T follicular helper cell (primary cell): ENCODE measurements at regions not wholly inside any gene's neighbourhood (a gene's known extent, or its start where the extent isn't known, plus 50 kb on each side); places are given as distances from the start of the nearest gene placed in this dataset.
"Not testable (repeated sequence)": the region's sequence is repeated elsewhere in the genome, so short reads cannot be mapped to it uniquely, and the experiment has no call there.

Experiments used
- DNase-seq: peaks from one replicate; pipeline ENCODE4 v3.0.0-alpha.2; 2020; ENCODE audit warnings: low read depth

DNA sequence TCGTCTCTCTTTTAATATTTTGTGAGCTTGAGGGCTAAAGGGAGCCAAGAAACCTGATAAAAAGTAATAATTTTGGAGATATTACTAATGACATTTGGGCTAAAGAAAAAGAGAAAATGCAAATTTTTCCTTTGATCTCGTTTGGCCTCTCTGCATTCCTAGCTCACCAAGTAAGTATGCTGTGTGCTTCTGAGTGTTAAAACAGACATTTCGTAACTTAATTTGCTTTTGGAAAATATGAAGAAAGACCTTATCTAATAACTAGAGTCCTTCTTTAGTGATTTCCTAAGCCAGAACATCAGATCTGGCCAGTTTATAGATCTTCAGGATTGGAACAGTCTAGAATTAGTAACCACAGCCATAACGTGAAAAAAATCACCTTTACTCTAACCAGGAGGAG lies 872.9 kb upstream of the SLC35B3 start:
- no peak for DNase-seq

GRCh38 chr6:9307786-9308185 lies 872.4 kb upstream of the SLC35B3 start:
- DNase-seq: no peak

GRCh38 chr6:9307187-9307586 lies 871.8 kb upstream of the SLC35B3 start:
- no peak for DNase-seq

DNA sequence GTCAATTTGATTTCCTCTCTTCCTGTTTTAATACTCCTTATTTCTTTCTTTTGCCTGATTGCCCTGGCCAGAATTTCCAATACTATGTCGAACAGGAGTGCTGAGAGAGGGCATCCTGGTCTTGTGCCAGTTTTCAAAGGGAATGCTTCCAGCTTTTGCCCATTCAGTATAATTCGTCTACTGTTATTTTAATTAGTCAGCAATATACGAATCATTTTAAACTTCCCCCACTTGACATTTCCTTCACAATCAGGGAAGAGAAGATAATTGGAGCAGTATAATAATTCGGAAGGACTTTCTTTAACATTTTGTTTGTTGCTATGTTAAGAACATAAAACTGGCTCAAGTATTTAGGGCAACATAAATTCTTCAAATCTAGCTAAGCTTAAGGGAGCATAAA lies 860.3 kb upstream of the SLC35B3 start:
- DNase-seq: no peak

DNA sequence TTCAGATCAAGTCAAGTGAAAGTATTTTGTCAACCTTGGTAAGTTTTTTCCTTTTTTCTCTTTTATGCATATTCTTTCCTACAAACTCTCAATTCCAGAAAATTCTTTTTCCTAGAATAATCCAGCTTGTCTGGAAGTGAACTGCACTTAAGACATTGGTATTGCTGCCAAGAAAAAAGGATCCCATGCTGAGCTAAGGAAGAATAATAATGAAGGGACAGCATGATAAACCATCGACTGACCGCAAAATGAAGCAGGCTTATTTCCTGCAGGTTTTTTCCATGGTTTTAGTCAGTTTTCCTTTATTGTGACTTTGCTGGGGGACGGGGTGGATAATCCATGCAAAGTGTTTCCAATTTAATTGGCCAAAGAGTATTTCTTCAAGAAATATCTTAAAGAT lies 857.6 kb upstream of the SLC35B3 start:
- no peak for DNase-seq

- not testable (repeated sequence) for DNase-seq
These were observed 855.0 kb upstream of the SLC35B3 start for GRCh38 chr6:9290342-9290741.

DNA sequence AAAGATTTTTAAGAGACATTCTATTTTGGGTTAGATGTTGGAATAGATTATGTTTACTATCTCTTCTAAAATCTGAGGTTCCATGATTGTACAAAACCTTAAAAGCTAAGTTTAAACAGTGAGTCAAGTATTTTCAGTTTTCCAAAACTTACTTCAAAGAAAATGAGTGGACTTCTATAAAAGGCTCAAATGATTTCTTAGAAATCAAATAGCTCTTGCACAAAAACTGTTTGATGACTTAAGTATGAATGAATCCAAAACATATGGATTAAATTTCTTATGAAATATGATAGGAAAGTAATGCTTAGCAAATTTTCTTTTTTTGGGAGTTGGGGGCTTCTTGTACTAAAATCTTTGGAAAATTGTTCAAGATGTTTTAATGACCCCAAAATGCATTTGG lies 837.3 kb upstream of the SLC35B3 start:
- no peak for DNase-seq

DNA sequence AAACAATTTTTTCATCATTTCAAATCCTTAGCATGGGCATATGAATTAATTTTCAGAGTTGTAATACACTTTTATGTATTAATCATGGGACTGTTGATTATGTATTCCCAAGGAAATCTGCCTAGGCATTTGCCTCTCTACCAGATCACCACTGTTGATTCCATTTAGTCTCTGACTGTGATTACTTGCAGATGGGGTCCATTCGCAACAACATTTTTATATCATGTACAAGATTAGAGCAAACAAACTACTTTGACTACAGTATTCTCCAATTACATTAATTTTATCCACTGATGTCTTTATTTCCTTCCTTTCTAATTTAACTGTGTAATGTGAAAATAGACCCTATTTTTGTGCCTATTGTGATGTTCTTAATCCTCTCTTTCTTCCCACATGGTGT lies 831.4 kb upstream of the SLC35B3 start:
- no peak for DNase-seq

DNA sequence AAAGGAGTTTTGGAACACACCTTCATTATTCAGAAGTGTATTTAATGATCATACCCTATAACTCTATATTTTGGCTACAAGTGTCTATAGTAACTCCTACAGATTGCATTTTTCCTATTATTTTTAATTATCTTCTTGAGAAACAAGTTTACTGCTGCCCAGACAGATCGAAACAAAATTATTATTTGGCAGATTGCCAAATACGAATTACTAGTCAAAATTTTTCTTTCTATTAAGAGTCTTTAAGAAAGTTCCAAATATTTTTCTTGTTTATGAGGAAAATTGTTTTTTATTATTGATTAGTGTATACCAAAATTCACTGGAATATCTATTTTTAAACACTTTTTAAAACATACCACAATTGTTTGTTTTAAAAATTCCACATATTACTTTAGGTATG lies 821.9 kb upstream of the SLC35B3 start:
- DNase-seq: no peak

DNA sequence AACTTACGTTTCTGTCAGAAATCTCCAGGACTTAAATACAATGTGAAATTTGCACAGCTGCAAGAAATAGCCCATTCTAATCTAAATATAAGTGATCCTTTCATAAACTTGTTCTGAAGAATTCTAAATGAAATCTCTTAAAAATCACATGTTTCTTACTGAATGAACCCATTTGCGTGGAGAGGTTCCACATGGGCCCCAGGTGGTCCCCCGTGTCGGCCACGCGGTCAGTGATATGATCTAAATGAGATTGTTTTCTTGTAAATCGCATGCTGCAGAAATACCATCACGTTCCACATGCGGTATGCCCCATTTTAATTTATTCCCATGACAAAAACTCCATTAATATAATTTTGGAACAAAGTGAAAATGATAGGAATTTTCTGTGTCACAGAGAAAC lies 818.9 kb upstream of the SLC35B3 start:
- DNase-seq: no peak

GRCh38 chr6:9252799-9253198 lies 817.5 kb upstream of the SLC35B3 start:
- DNase-seq: no peak

- no peak for DNase-seq
These were observed 815.5 kb upstream of the SLC35B3 start for GRCh38 chr6:9250852-9251251.

- no peak for DNase-seq
These were observed 812.8 kb upstream of the SLC35B3 start for GRCh38 chr6:9248133-9248532.

DNA sequence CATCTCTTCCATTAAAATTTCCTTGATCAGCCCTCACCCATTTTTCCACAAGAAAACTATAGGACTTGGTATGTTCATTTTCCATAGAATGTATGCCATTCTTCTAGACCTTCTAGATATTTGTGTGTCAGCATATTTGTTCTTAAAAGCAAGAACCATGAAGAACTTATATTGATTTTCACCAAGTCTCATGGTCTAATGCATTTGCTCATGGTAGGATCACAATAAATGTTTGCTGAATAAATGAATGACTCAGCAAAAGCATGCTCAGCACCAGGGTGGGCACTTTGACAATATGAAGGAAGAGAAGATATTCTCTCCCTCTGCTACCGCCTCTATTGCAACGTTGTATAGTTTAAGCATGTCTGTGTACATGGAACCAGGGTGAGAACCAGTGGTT lies 805.5 kb upstream of the SLC35B3 start:
- no peak for DNase-seq

- no peak for DNase-seq
These were observed 801.1 kb upstream of the SLC35B3 start for GRCh38 chr6:9236443-9236842.

DNA sequence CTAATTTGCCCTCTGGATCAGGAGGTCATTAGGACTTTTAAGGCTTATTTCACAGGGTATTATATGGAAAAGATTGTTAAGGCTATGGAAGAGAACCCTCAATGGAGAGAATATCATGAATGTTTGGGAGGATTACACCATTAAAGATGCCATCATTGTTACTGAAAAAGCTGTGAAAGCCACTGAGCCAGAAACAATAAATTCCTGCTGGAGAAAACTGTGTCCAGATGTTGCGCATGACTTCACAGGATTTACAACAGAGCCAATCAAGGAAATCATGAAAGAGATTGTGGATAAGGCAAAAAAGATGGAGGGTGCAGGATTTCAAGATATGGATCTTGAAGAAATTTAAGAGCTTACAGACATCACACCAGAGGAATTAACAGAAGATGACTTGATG lies 798.3 kb upstream of the SLC35B3 start:
- no peak for DNase-seq

DNA sequence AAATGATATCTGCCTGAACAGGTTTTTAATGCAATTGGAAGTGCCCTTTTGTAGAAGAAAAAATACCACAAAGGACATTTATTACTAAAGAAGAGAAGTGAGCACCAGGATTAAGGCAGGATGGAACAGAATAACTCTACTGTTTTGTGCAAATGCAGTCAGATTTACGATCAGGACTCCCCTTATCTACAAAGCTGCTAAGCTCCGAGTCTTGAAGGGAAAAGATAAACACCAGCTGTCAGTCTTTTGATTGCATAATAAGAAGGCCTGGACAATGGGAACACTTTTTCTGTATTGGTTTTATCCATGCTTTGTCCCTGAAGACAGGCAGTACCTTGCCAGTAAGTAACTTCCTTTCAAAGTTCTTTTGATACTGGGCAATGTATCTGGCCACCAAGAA lies 797.9 kb upstream of the SLC35B3 start:
- no peak for DNase-seq

GRCh38 chr6:9225441-9225871 lies 790.1 kb upstream of the SLC35B3 start:
- no peak for DNase-seq

DNA sequence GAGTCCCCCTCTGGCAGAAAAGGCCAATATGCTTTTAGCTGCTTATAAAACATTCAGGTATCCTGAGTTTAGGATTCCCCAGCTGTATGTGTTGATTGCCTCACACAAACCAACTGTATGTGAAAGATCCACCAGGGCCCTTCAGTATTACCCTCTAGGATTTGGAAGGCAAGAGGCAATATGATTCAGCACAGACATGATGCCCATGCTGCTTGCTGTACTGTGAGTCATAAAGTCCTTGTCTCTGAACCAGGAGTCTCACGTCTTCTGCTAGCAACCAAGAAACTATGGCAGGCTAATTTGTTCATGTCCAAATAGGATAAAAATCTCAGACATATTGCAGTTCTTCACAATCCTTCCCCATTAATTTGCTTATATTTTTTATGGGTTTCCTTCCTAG lies 789.2 kb upstream of the SLC35B3 start:
- no peak for DNase-seq

GRCh38 chr6:9213717-9214116 lies 778.4 kb upstream of the SLC35B3 start:
- not testable (repeated sequence) for DNase-seq

- no peak for DNase-seq
These were observed 773.6 kb upstream of the SLC35B3 start for GRCh38 chr6:9208966-9209365.

GRCh38 chr6:9205645-9206044 lies 770.3 kb upstream of the SLC35B3 start:
- no peak for DNase-seq

- DNase-seq: no peak
These were observed 768.8 kb upstream of the SLC35B3 start for GRCh38 chr6:9204171-9204570.

GRCh38 chr6:9200712-9201111 lies 765.4 kb upstream of the SLC35B3 start:
- no peak for DNase-seq

DNA sequence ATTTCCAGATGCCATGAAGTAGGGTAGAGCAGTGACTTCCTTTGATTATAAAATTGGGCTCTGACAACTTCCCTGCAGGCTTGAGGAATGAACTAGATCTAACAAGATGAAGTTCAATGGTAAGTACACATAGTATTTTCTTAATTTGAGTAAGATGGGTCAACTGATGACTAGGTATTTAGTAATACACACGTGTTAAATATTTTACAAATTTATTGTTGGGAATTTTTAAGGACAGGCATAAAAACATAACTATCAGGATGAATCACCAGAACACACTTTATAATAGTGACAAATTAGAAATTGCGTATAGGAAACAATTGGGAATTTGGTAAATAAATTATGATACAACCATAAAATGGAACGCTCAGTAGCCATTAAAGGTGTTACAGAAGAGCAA lies 762.4 kb upstream of the SLC35B3 start:
- DNase-seq: no peak
